ENCODE measurements at regions not wholly inside any gene's neighbourhood (a gene's known extent, or its start where the extent isn't known, plus 50 kb on each side); places are given as distances from the start of the nearest gene placed in this dataset.

DNA sequence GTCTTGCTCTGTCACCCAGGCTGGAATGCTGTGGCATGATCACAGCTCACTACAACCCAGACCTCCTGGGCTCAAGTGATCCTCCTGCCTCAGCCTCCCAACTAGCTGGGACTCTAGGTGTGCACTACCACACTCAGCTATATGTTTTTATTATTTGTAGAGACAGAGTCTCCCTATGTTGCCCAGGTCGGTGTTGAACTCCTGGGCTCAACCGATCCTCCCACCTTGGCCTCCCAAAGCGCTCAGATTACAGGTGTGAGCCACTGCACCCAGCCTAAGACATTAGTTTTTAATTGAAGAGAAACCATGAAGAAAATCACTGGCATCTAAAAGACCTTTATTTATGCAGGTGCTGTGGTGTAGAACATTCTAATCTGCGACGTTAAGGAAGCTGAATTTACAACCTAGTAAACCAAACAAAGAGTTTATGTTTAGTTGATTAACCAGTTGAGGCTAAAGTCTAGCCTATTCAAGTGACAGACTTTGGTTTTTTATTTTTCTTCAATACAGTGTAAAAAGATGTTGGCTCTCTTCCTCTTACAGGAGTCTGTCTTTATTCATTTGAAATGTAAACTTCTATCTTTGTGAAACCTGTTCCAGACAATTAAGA, 52.5 kb upstream of the NBL1 start:
- no peak overlapping the region for H3K14ac ChIP-seq (ENCODE audit: low read length in 2 of 2)

GRCh38 chr1:19585507-19585906, 58.6 kb upstream of the NBL1 start:
- Histone ChIP-seq H3K9me3 (ENCODE audit: control insufficient read depth, low read length) (no peaks in the 10 kb centered on the region), H3K23ac (ENCODE audit: low read length in 2 of 2) (no peak overlapping the region), H3K14ac (ENCODE audit: low read length in 2 of 2) (no peak overlapping the region), H2AK5ac (ENCODE audit: low read length, severe bottlenecking) (no peak overlapping the region), H2AFZ (ENCODE audit: low read depth, low read length) (no peak overlapping the region), H3K4me2 (ENCODE audit: low read length, poor library complexity, severe bottlenecking) (no peak overlapping the region), H3K4me3 (ENCODE audit: insufficient read depth in 1 of 2, low read depth in 1 of 2, low read length in 2 of 2) (no peak overlapping the region), H3K18ac (ENCODE audit: low read depth in 1 of 2, low read length in 2 of 2) (no peak overlapping the region), H2BK12ac (ENCODE audit: low read length in 2 of 2) (no peak overlapping the region), H2BK5ac (ENCODE audit: low read depth, low read length, poor library complexity, severe bottlenecking) (no peak overlapping the region), H3K27me3 (ENCODE audit: control insufficient read depth in 1 of 2, insufficient read depth in 1 of 2, low read length in 2 of 2) (peaks cover 0 to 7% of the 10 kb centered on the region in 2 experiments), H2BK15ac (ENCODE audit: low read depth, poor library complexity, severe bottlenecking) (no peak overlapping the region), H3K9ac (ENCODE audit: low read length) (no peak overlapping the region), H3K36me3 (ENCODE audit: control insufficient read depth in 1 of 2, insufficient read depth in 2 of 2, low read depth in 1 of 2, low read length in 2 of 2) (no peaks in the 10 kb centered on the region), H3K27ac (ENCODE audit: low read length, poor library complexity, severe bottlenecking) (no peak overlapping the region), H3K4me1 (ENCODE audit: control insufficient read depth, insufficient read depth, low read depth, low read length) (peaks cover 1% of the 10 kb centered on the region), H4K91ac (ENCODE audit: low read length) (no peak overlapping the region), H2BK120ac (ENCODE audit: low read depth, low read length) (no peak overlapping the region), H4K8ac (ENCODE audit: low read length) (no peak overlapping the region), H3K4ac (ENCODE audit: low read depth in 1 of 2, low read length in 2 of 2) (no peak overlapping the region), H3K79me1 (replicated peaks; ENCODE audit: low read length, poor library complexity, severe bottlenecking) (no peaks in the 10 kb centered on the region)
- 91% methylated on average over 1 of the region's 1 CpG for WGBS
- no peak for DNase-seq

More for the DNA sequence above, 52.5 kb upstream of the NBL1 start:
- H2BK5ac ChIP-seq (ENCODE audit: low read depth, low read length, poor library complexity, severe bottlenecking): no peak overlapping the region
- H3K4ac ChIP-seq (ENCODE audit: low read depth in 1 of 2, low read length in 2 of 2): no peak overlapping the region
- no peak overlapping the region for H3K4me3 ChIP-seq (ENCODE audit: insufficient read depth in 1 of 2, low read depth in 1 of 2, low read length in 2 of 2)
- H3K79me1 ChIP-seq (replicated peaks; ENCODE audit: low read length, poor library complexity, severe bottlenecking): no peaks in the 10 kb centered on the region
- H3K9me3 ChIP-seq (ENCODE audit: control insufficient read depth, low read length): no peaks in the 10 kb centered on the region
- no peak overlapping the region for H2BK15ac ChIP-seq (ENCODE audit: low read depth, poor library complexity, severe bottlenecking)
- no peak overlapping the region for H3K18ac ChIP-seq (ENCODE audit: low read depth in 1 of 2, low read length in 2 of 2)
- WGBS: 80% methylated on average over 5 of the region's 5 CpGs
- no peak overlapping the region for H3K4me2 ChIP-seq (ENCODE audit: low read length, poor library complexity, severe bottlenecking)
- no peak overlapping the region for H3K9ac ChIP-seq (ENCODE audit: low read length)
- H2AFZ ChIP-seq (ENCODE audit: low read depth, low read length): no peak overlapping the region
- no peak overlapping the region for H4K91ac ChIP-seq (ENCODE audit: low read length)
- H2AK5ac ChIP-seq (ENCODE audit: low read length, severe bottlenecking): no peak overlapping the region
- H3K4me1 ChIP-seq (ENCODE audit: control insufficient read depth, insufficient read depth, low read depth, low read length): peaks cover 1% of the 10 kb centered on the region
- no peak overlapping the region for H4K8ac ChIP-seq (ENCODE audit: low read length)
- DNase-seq: no peak
- no peak overlapping the region for H2BK12ac ChIP-seq (ENCODE audit: low read length in 2 of 2)
- H2BK120ac ChIP-seq (ENCODE audit: low read depth, low read length): no peak overlapping the region
- H3K36me3 ChIP-seq (ENCODE audit: control insufficient read depth in 1 of 2, insufficient read depth in 2 of 2, low read depth in 1 of 2, low read length in 2 of 2): no peaks in the 10 kb centered on the region
- H3K27me3 ChIP-seq (ENCODE audit: control insufficient read depth in 1 of 2, insufficient read depth in 1 of 2, low read length in 2 of 2): peaks cover 0 to 7% of the 10 kb centered on the region in 2 experiments
- no peak overlapping the region for H3K27ac ChIP-seq (ENCODE audit: low read length, poor library complexity, severe bottlenecking)
- no peak overlapping the region for H3K23ac ChIP-seq (ENCODE audit: low read length in 2 of 2)

- 32% methylated on average over 4 of the region's 4 CpGs for WGBS
- H4K8ac ChIP-seq (ENCODE audit: low read length): no peak overlapping the region
- no peak overlapping the region for H3K4me3 ChIP-seq (ENCODE audit: insufficient read depth in 1 of 2, low read depth in 1 of 2, low read length in 2 of 2)
- H3K27ac ChIP-seq (ENCODE audit: low read length, poor library complexity, severe bottlenecking): no peak overlapping the region
- no peak overlapping the region for H2BK5ac ChIP-seq (ENCODE audit: low read depth, low read length, poor library complexity, severe bottlenecking)
- no peak overlapping the region for H2AK5ac ChIP-seq (ENCODE audit: low read length, severe bottlenecking)
- no peak overlapping the region for H4K91ac ChIP-seq (ENCODE audit: low read length)
- no peak overlapping the region for H3K14ac ChIP-seq (ENCODE audit: low read length in 2 of 2)
- peaks cover 0 to 4% of the 10 kb centered on the region in 2 experiments for H3K27me3 ChIP-seq (ENCODE audit: control insufficient read depth in 1 of 2, insufficient read depth in 1 of 2, low read length in 2 of 2)
- no peak overlapping the region for H3K9ac ChIP-seq (ENCODE audit: low read length)
- H3K4me1 ChIP-seq (ENCODE audit: control insufficient read depth, insufficient read depth, low read depth, low read length): no peaks in the 10 kb centered on the region
- no peak overlapping the region for H3K4ac ChIP-seq (ENCODE audit: low read depth in 1 of 2, low read length in 2 of 2)
- no peak overlapping the region for H3K23ac ChIP-seq (ENCODE audit: low read length in 2 of 2)
- DNase-seq: no peak
- H3K18ac ChIP-seq (ENCODE audit: low read depth in 1 of 2, low read length in 2 of 2): no peak overlapping the region
- no peak overlapping the region for H2BK15ac ChIP-seq (ENCODE audit: low read depth, poor library complexity, severe bottlenecking)
- no peaks in the 10 kb centered on the region for H3K9me3 ChIP-seq (ENCODE audit: control insufficient read depth, low read length)
- H3K79me1 ChIP-seq (replicated peaks; ENCODE audit: low read length, poor library complexity, severe bottlenecking): no peaks in the 10 kb centered on the region
- H2BK12ac ChIP-seq (ENCODE audit: low read length in 2 of 2): no peak overlapping the region
- H2BK120ac ChIP-seq (ENCODE audit: low read depth, low read length): no peak overlapping the region
- H3K4me2 ChIP-seq (ENCODE audit: low read length, poor library complexity, severe bottlenecking): no peak overlapping the region
- no peaks in the 10 kb centered on the region for H3K36me3 ChIP-seq (ENCODE audit: control insufficient read depth in 1 of 2, insufficient read depth in 2 of 2, low read depth in 1 of 2, low read length in 2 of 2)
- H2AFZ ChIP-seq (ENCODE audit: low read depth, low read length): no peak overlapping the region
Measured at GRCh38 chr1:19582318-19582717, 61.8 kb upstream of the NBL1 start.

GRCh38 chr1:19581381-19581780, 62.7 kb upstream of the NBL1 start:
- no peaks in the 10 kb centered on the region for H3K36me3 ChIP-seq (ENCODE audit: control insufficient read depth in 1 of 2, insufficient read depth in 2 of 2, low read depth in 1 of 2, low read length in 2 of 2)
- peaks cover 0 to 10% of the 10 kb centered on the region in 2 experiments for H3K27me3 ChIP-seq (ENCODE audit: control insufficient read depth in 1 of 2, insufficient read depth in 1 of 2, low read length in 2 of 2)
- no peak overlapping the region for H2BK12ac ChIP-seq (ENCODE audit: low read length in 2 of 2)
- no peak overlapping the region for H2BK15ac ChIP-seq (ENCODE audit: low read depth, poor library complexity, severe bottlenecking)
- H3K9me3 ChIP-seq (ENCODE audit: control insufficient read depth, low read length): no peaks in the 10 kb centered on the region
- H3K27ac ChIP-seq (ENCODE audit: low read length, poor library complexity, severe bottlenecking): no peak overlapping the region
- no peak overlapping the region for H3K4me3 ChIP-seq (ENCODE audit: insufficient read depth in 1 of 2, low read depth in 1 of 2, low read length in 2 of 2)
- no peak overlapping the region for H3K9ac ChIP-seq (ENCODE audit: low read length)
- no peaks in the 10 kb centered on the region for H3K4me1 ChIP-seq (ENCODE audit: control insufficient read depth, insufficient read depth, low read depth, low read length)
- no peak overlapping the region for H2BK5ac ChIP-seq (ENCODE audit: low read depth, low read length, poor library complexity, severe bottlenecking)
- H3K23ac ChIP-seq (ENCODE audit: low read length in 2 of 2): no peak overlapping the region
- no peak overlapping the region for H4K8ac ChIP-seq (ENCODE audit: low read length)
- H3K4ac ChIP-seq (ENCODE audit: low read depth in 1 of 2, low read length in 2 of 2): no peak overlapping the region
- no peak overlapping the region for H2AFZ ChIP-seq (ENCODE audit: low read depth, low read length)
- WGBS: 85% methylated on average over 6 of the region's 7 CpGs
- no peak overlapping the region for H3K14ac ChIP-seq (ENCODE audit: low read length in 2 of 2)
- no peaks in the 10 kb centered on the region for H3K79me1 ChIP-seq (replicated peaks; ENCODE audit: low read length, poor library complexity, severe bottlenecking)
- H3K4me2 ChIP-seq (ENCODE audit: low read length, poor library complexity, severe bottlenecking): no peak overlapping the region
- H4K91ac ChIP-seq (ENCODE audit: low read length): no peak overlapping the region
- no peak overlapping the region for H2AK5ac ChIP-seq (ENCODE audit: low read length, severe bottlenecking)
- no peak overlapping the region for H2BK120ac ChIP-seq (ENCODE audit: low read depth, low read length)
- no peak for DNase-seq
- no peak overlapping the region for H3K18ac ChIP-seq (ENCODE audit: low read depth in 1 of 2, low read length in 2 of 2)

Measured in mesenchymal stem cell (in vitro differentiated cells and primary cell).